NCI-H526 (cell line): ENCODE measurements at regions not wholly inside any gene's neighbourhood (a gene's known extent, or its start where the extent isn't known, plus 50 kb on each side); places are given as distances from the start of the nearest gene placed in this dataset.
"Not testable (repeated sequence)": the region's sequence is repeated elsewhere in the genome, so short reads cannot be mapped to it uniquely, and the experiment has no call there.

ENCODE experiments used
- DNase-seq, 2 experiments: peaks; one replicate each; lab custom pipeline; 2025; lab: John Stamatoyannopoulos, UW

GRCh38 chr11:71126401-71126800, 126.0 kb downstream of the SHANK2 start:
- DNase-seq, result not testable (repeated sequence)

DNA sequence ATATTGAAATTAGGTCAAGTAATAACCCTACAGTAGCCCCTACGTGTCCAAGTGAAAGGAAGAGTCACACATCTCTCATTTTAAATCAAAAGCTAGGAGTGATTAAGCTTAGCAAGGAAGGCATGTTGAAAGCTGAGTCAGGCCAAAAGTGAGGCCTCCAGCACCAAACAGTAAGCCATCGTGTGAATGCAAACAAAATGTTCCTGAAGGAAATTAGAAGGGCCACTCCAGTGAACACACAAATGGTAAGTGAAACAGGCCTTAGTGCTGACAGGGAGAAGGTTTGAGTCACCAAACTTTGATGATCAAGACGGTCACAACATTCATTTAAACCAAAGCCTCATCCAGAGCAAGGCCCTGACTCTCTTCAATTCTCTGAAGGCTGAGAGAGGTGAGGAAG, 127.2 kb downstream of the SHANK2 start:
- no peak for DNase-seq

GRCh38 chr11:71124127-71124526, 128.2 kb downstream of the SHANK2 start:
- no peak for DNase-seq

DNA sequence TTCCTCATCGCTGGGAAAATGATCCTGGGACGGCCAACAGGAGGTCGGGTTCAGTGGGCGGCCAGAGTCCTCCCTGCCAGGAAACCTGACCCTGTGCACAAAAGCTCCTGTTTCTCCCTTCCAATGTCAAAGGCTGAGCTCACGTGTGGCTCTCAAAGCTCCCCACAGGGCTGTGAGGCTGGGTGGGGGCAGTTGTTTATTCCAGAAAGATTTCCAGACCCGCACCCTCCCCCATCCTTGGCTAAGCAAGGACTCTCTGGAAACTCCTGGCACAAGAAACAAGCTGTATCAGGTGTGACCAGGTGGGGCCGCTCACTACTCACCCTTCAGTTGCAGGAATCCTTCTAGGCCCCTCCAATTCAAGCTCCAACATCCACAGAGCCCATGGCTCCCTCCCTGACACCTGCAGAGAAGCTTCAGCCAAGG, 131.9 kb downstream of the SHANK2 start:
- DNase-seq, result peak; percentile 36 to 81

- no peak for DNase-seq
These were observed 132.6 kb downstream of the SHANK2 start for GRCh38 chr11:71119656-71120269.

DNA sequence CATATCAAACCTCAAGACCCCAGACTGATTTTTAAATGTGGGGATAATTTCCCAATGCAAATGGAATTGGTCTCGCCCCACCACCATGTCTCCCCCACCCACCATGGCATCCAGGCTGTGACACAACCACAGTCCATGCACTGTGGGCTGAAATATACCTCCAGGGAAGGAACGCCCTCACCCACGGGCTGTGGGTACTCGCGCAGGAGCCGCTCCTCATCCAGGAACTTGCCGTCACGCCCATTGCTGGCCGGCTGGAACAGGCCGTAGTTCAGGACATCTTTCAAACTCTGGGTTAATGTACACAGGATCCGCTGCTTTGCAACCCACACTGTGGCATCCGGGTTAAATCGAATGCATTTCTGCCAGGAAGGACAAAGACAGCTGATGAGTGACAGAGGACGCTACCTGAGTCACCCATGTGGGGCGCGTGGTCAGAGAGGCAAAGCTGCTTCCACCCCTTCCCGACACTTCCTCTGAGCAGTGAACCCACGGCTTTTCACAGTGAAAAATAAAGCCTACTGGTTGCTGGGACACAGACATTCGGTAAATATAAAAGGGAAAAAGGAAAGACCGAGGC, 133.6 kb downstream of the SHANK2 start:
- DNase-seq, result no peak

- DNase-seq, result no peak
These were observed 135.1 kb downstream of the SHANK2 start for GRCh38 chr11:71117311-71117710.

DNA sequence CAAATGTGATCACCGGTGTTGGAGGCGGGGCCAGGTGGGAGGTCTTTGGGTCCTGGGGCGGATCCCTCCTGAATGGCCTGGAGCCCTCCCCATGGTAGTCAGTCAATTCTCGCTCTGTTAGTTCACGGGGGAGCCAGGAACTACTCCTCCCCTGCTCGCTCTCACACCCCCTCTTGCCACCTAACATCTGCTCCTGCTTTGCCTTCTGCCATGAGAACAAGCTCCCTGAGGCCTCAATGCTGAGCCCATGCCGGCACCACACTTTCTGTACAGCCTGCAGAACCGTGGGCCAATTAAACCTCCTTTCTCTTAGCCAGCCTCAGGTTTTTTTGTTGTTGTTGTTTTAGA, 135.7 kb downstream of the SHANK2 start:
- no peak for DNase-seq

DNA sequence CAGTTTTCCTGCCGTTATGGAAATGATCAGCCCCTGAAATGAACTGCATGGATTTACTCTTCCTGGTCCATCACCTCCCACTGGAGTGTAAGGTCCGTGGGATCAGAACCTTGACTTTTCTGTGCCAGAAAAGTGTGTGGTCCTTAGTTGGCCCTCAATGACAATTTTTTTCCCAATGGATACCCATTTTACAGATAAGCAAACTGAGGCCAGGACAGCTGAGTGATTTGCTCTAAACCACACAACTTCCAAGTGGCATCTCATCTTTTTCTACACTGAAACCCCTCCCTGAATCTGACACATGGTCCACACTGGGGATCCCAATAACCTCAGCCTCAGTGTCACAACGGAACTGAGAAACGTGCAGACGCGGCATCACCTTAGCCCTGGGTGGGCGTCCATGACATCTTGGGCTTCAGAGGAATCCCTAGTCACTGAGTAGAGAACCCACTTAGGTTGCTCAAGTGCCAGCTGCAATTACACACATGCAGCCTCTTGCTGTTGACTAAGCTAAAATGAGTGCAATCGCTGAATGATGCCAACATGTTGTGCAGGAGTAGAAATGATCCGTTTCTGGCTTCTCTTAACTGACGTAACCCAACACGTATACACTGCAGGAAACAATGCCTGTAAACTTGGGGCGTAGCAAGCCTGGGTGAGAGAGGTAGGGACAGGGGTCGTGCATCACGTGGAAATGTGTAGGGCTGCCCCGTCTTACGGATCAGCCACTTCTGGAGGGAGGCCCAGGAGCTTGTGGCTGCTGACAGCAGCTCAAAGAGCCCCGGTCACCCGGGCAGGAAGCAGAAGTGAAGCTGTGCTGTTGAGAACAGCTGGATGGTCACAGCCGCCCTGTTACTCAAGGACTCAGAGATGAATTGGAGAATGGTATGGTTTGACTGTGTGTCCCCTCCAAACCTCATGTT, 136.3 kb downstream of the SHANK2 start:
- no peak for DNase-seq

DNA sequence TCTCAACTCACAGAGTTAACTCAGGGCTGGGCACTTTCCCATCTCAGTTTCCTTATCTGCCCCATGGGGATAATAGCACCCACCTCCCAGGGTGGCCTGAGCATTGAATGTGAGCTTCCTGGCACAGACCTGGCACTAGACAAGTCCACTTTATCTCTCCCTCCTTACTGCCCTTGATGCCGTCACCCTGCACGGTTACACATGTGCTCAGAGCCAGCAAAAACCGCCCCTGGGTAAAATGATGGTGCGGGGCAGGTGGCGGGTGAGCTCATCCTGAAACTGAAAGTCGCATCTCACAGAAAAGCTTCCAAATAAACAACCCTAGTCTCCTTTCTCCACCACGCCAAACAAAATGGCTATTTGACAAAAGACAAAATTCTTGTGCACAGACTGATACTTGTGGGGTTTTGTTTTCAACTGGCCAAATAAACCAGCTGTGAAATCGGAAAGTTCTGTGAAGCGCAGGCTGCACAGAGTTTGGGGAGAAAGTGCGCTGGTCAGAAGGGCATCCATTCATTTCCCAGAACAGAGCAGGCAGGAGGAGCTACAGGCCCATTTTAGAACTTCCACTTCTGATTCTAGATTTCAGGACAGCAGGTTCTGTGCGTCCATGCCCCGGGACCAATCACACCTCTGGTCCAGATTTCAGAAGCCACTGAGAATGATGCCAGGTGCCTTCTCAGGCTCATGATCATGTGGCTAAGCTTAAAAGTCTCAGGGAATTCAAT, 138.1 kb downstream of the SHANK2 start:
- DNase-seq, result no peak

- no peak for DNase-seq
These were observed 139.4 kb downstream of the SHANK2 start for GRCh38 chr11:71112990-71113389.

- DNase-seq, result no peak
These were observed 139.9 kb downstream of the SHANK2 start for GRCh38 chr11:71112454-71112853.

DNA sequence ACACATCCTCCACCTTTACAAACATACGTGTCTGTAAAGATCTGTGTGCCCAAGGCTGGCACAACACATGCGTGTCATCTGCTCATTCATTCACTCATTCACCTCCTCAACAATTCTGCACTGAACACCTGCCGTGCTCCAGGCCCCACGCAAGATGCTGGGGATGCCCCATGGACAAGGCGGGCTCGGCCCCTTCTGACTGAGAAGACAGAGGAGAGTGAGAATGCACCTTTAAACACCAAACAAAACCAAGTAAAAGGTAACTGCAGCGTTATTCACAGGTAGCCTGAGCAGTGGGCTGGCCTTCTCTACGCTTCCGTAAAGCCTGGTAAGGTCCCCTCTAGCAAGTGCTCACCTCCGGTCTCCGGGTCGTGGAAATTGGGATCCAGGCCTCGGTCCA, 142.8 kb downstream of the SHANK2 start:
- no peak for DNase-seq

GRCh38 chr11:71109186-71109585, 143.2 kb downstream of the SHANK2 start:
- no peak for DNase-seq

GRCh38 chr11:71108013-71108865, 144.1 kb downstream of the SHANK2 start:
- DNase-seq, result no peak

DNA sequence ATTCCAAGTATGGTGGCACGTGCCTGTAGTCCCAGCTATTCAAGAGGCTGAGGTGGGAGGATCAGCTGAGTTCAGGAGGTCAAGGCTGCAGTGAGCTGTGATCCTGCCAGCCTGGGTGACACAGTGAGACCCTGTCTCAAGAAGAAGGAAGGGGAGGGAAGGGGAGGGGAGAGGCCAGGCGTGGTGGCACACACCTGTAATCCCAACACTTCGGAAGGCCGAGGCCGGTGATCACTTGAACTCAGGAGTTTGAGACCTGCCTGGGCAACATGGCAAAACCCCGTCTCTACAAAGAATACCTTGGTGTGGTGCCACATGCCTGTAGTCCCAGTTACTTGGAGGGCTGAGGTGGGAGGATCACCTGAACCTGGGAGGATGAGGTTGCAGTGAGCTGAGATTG, 145.7 kb downstream of the SHANK2 start:
- no peak for DNase-seq

- DNase-seq, result no peak
These were observed 149.1 kb downstream of the SHANK2 start for GRCh38 chr11:71103266-71103665.

DNA sequence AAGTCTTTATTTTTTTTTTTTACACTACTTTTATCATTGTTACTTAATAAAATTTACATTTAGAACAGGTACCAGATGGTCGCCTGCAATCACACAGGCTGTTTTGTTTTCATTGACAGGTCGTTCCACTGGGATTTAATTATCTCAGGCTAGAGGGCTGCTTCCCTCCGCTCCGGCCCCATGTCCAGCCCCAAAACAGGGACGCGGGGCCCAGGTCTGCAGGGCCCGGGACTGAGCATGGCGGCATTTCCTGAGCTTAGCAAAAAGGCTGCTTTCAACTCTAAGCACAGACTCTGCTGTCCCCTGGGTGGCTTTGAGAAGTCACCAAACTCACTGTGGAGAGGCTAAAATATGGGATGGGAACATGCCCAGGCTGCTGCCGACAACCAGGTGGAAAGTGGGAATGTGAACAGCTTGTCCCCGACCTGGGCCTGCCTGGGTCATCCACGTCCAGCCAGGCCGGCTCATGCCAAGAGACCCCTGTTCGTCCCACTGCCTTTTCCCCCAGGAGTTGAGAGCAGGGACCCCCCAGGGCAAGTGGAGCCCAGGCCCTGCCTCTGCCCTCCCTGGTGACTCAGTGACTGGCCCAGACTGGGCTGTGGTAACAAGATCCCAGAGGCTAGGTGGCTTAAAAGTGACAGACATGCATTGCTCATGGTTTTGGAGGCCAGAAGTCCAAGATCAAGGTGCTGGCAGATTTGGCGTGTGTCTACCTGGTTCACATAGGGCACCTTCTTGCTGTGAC, 150.0 kb downstream of the SHANK2 start:
- DNase-seq, result no peak

GRCh38 chr11:71101606-71102005, 150.8 kb downstream of the SHANK2 start:
- DNase-seq, result no peak

- DNase-seq, result no peak
These were observed 151.3 kb downstream of the SHANK2 start for GRCh38 chr11:71101046-71101445.

GRCh38 chr11:71098776-71099175, 153.6 kb downstream of the SHANK2 start:
- no peak for DNase-seq
